ENCODE measurements at regions not wholly inside any gene's neighbourhood (a gene's known extent, or its start where the extent isn't known, plus 50 kb on each side); places are given as distances from the start of the nearest gene placed in this dataset.
A peak's percentile ranks its signal among the peaks of the same experiment; 100 is the strongest.

DNA sequence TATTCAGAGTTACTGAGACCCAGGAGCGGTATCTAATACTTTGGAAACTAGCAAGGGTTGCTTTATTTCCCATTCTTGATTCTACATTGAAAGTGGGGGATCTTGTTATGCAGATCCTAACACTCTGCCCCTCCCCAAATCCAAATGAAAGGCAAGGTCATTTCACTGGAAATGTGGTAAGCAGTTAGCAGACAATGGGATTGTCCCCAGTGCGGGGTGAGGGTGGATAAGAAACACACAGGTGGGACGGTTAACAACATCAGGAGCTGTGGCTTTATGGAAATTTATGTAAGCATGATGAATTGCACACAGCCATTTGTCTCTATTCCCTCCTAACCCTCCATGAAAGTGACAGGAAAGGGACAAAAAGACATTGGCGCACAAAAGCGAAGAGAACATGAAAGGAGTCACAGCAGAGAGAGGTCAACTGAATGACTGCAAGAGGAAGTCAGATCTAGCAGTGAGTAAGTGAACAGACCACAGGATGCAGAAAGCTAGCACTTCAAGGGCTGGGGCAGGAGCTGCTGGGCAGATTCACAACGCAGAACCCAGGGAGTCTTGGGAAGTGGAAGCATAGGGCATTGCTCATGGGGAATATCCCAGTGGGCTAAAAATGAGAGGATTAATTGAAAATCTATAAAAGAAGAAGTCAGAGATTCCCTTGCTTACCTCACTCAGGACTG is 184.4 kb downstream of the HSD17B3 start:
- POLR2A ChIA-PET = no interaction called here
- TF ChIP-seq CTCF (IDR thresholded peaks at IDR 0.05; ENCODE audit: insufficient read depth in 1 of 2, low read depth in 1 of 2, low read length in 1 of 2, severe bottlenecking in 1 of 2, unreplicated experiment in 1 of 2) = no peak
- CTCF ChIA-PET = no interaction called here
- peaks cover 12% of the 10 kb centered on the region; the same call in 1 of the 2 replicates for H3K4me1 ChIP-seq
- H3K9me3 Mint-ChIP-seq (ENCODE audit: unreplicated experiment) = peaks cover 29% of the 10 kb centered on the region
- BruUV-seq (replicated peaks) = no TSS peak
- no peak overlapping the region for H3K4me3 Mint-ChIP-seq (ENCODE audit: unreplicated experiment)
- no peaks in the 10 kb centered on the region for H3K36me3 Mint-ChIP-seq (ENCODE audit: insufficient read depth, unreplicated experiment)
- no peaks in the 10 kb centered on the region for H3K27me3 ChIP-seq (replicated peaks; ENCODE audit: control insufficient read depth, insufficient read depth, low read length)
- intact Hi-C loops (cut with micrococcal nuclease; ENCODE audit: unreplicated experiment) = loop anchor here (10.0 kb wide), 1 partner anchor 393 kb away; no protein-coding TSS in a partner anchor
- H3K36me3 ChIP-seq (ENCODE audit: control insufficient read depth, insufficient read depth, low read length) = no peaks in the 10 kb centered on the region
- H3K9me3 ChIP-seq = no peaks in the 10 kb centered on the region
- H3K27ac Mint-ChIP-seq (ENCODE audit: unreplicated experiment) = no peak overlapping the region
- no peaks in the 10 kb centered on the region for H3K27me3 Mint-ChIP-seq (ENCODE audit: insufficient read depth, unreplicated experiment)
- peak in 1 of 2 experiments; percentile 6 for DNase-seq
- no peak overlapping the region for H3K4me3 ChIP-seq (ENCODE audit: low read depth, low read length)
- H3K4me1 Mint-ChIP-seq (ENCODE audit: low read depth, unreplicated experiment) = peaks cover 10% of the 10 kb centered on the region

- Mint-ChIP-seq H3K36me3 (ENCODE audit: insufficient read depth, unreplicated experiment) (no peaks in the 10 kb centered on the region), H3K4me1 (ENCODE audit: low read depth, unreplicated experiment) (peaks cover 10% of the 10 kb centered on the region), H3K27ac (ENCODE audit: unreplicated experiment) (no peak overlapping the region), H3K4me3 (ENCODE audit: unreplicated experiment) (peak overlapping the region; percentile 22), H3K9me3 (ENCODE audit: unreplicated experiment) (peaks cover 27% of the 10 kb centered on the region), H3K27me3 (ENCODE audit: insufficient read depth, unreplicated experiment) (no peaks in the 10 kb centered on the region)
- no peak overlapping the region for H3K4me3 ChIP-seq (ENCODE audit: low read depth, low read length)
- H3K9me3 ChIP-seq = no peaks in the 10 kb centered on the region
- DNase-seq = peak; percentile 26 to 50
- H3K4me1 ChIP-seq = peaks cover 12% of the 10 kb centered on the region; the same call in 1 of the 2 replicates
- no peaks in the 10 kb centered on the region for H3K36me3 ChIP-seq (ENCODE audit: control insufficient read depth, insufficient read depth, low read length)
- ChIA-PET POLR2A (no interaction called here), CTCF (interaction anchor here (0.6 kb wide), 2 partner anchors 48 to 74 kb away, joined by 3 to 10 read pairs; no protein-coding TSS in a partner anchor)
- no peak for TF ChIP-seq CTCF (IDR thresholded peaks at IDR 0.05; ENCODE audit: insufficient read depth in 1 of 2, low read depth in 1 of 2, low read length in 1 of 2, severe bottlenecking in 1 of 2, unreplicated experiment in 1 of 2)
- H3K27me3 ChIP-seq (replicated peaks; ENCODE audit: control insufficient read depth, insufficient read depth, low read length) = no peaks in the 10 kb centered on the region
- BruUV-seq (replicated peaks) = no TSS peak
- intact Hi-C loops (cut with micrococcal nuclease; ENCODE audit: unreplicated experiment) = loop anchor here (10.0 kb wide), 1 partner anchor 392 kb away; no protein-coding TSS in a partner anchor
These were observed 185.5 kb downstream of the HSD17B3 start for GRCh38 chr9:96116275-96117064.

GRCh38 chr9:96115836-96116235 is 186.1 kb downstream of the HSD17B3 start:
- ChIA-PET CTCF (interaction anchor here (0.6 kb wide), 1 partner anchor 48 kb away, joined by 10 read pairs; no protein-coding TSS in a partner anchor), POLR2A (no interaction called here)
- Mint-ChIP-seq H3K9me3 (ENCODE audit: unreplicated experiment) (peaks cover 21% of the 10 kb centered on the region), H3K4me3 (ENCODE audit: unreplicated experiment) (peak overlapping the region; percentile 22), H3K27me3 (ENCODE audit: insufficient read depth, unreplicated experiment) (no peaks in the 10 kb centered on the region), H3K36me3 (ENCODE audit: insufficient read depth, unreplicated experiment) (no peaks in the 10 kb centered on the region), H3K27ac (ENCODE audit: unreplicated experiment) (no peak overlapping the region), H3K4me1 (ENCODE audit: low read depth, unreplicated experiment) (peaks cover 10% of the 10 kb centered on the region)
- TF ChIP-seq CTCF (IDR thresholded peaks at IDR 0.05; ENCODE audit: insufficient read depth in 1 of 2, low read depth in 1 of 2, low read length in 1 of 2, severe bottlenecking in 1 of 2, unreplicated experiment in 1 of 2) = no peak
- Histone ChIP-seq H3K4me3 (ENCODE audit: low read depth, low read length) (no peak overlapping the region), H3K36me3 (ENCODE audit: control insufficient read depth, insufficient read depth, low read length) (no peaks in the 10 kb centered on the region), H3K4me1 (peaks cover 12% of the 10 kb centered on the region; the same call in 1 of the 2 replicates), H3K9me3 (no peaks in the 10 kb centered on the region), H3K27me3 (replicated peaks; ENCODE audit: control insufficient read depth, insufficient read depth, low read length) (no peaks in the 10 kb centered on the region)
- DNase-seq = no peak
- BruUV-seq (replicated peaks) = no TSS peak
- intact Hi-C loops (cut with micrococcal nuclease; ENCODE audit: unreplicated experiment) = loop anchor here (10.0 kb wide), 1 partner anchor 391 kb away; no protein-coding TSS in a partner anchor

Measured in Caco-2 (cell line).